ENCODE measurements at regions not wholly inside any gene's neighbourhood (a gene's known extent, or its start where the extent isn't known, plus 50 kb on each side); places are given as distances from the start of the nearest gene placed in this dataset.

DNA sequence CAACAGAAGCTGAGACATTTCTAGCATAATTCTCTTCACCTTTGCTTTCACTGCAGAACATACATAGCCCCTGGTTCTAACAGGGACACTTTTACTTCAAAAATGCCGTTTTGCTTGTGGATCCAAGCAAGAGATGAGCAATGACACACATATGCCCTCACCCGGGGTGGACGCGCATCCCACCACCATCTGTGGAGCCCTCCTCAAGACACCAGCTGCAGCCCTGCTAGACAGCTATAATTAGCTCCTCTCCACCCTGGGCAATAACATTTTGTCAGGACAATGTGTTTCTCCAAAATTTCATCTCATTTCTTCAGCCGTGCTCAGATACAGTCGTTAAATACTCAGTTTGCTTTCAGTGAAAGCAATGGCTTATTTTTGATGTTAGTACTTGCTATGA, 368.7 kb upstream of the RAB6C start:
- no peak for TF ChIP-seq CTCF (conservative IDR thresholded peaks at IDR 0.05; ENCODE audit: low read depth, low read length)
- no peak overlapping the region for H3K4me3 ChIP-seq (ENCODE audit: low read depth, low read length)
- no peak for DNase-seq (ENCODE audit: low read depth)

DNA sequence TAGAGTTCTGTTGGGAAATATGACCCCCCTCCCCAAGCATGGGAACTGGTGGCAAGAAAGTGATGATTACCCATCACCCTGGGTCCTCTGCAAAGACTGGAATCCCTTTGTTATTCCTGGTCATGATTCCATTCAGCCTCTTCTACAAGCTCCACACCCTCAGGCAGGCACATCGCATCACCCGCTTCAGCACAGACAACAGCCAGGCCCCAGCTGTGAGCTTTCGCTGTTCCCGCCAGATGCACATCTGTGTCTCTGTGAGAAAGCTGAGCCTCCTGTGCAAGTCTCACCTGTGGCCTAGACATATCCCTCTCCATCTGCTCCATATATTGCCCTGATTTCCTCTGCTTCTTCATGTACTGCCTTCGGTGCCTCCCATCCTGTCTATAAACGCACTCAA, 368.0 kb upstream of the RAB6C start:
- no peak overlapping the region for H3K4me3 ChIP-seq (ENCODE audit: low read depth, low read length)
- DNase-seq (ENCODE audit: low read depth), result no peak
- no peak for TF ChIP-seq CTCF (conservative IDR thresholded peaks at IDR 0.05; ENCODE audit: low read depth, low read length)

DNA sequence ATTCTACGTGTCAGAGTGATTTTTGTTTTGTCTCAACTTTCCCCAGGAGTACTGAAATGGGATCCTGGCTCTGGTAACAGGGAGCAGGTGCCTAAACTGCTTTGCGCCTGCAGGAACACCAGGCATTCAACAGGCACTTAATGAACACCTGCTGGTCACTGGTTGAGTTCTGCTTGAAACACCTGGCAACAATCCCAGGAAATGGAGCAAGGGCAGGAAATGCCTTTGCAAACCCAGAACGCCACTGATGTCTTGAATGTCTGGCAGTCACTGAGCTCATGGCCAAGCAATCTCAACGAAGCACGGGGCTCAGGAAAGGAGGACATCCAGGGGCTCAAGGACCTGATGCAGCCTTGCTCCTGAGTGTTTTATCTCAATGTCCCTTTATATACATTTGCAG, 360.0 kb upstream of the RAB6C start:
- no peak overlapping the region for H3K4me3 ChIP-seq (ENCODE audit: low read depth, low read length)
- TF ChIP-seq CTCF (conservative IDR thresholded peaks at IDR 0.05; ENCODE audit: low read depth, low read length), result no peak
- DNase-seq (ENCODE audit: low read depth), result no peak

DNA sequence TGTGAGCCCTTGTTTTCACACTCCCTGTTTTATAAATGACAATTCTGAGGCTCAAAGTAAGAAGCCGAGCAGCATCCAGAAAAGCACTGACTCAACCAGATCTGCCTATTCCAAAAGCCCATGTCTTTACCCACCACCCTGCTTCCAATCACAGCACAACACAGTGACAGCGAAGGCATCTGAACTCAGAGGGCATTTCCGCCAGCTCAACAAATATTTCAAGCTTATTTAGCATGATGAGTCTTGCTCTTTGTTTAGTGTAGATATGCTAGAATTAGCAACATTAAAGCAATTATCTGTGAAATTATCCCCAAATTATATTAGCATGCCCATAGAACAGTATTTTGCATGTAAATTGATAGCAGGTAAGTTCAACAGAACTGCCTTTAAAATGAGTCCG, 359.1 kb upstream of the RAB6C start:
- TF ChIP-seq CTCF (conservative IDR thresholded peaks at IDR 0.05; ENCODE audit: low read depth, low read length), result no peak
- H3K4me3 ChIP-seq (ENCODE audit: low read depth, low read length), result no peak overlapping the region
- no peak for DNase-seq (ENCODE audit: low read depth)

- DNase-seq (ENCODE audit: low read depth), result no peak
These were observed 355.7 kb upstream of the RAB6C start for GRCh38 chr2:129623783-129624182.

GRCh38 chr2:129627437-129627836, 352.0 kb upstream of the RAB6C start:
- TF ChIP-seq CTCF (conservative IDR thresholded peaks at IDR 0.05; ENCODE audit: low read depth, low read length), result no peak
- no peak overlapping the region for H3K4me3 ChIP-seq (ENCODE audit: low read depth, low read length)
- no peak for DNase-seq (ENCODE audit: low read depth)

More at GRCh38 chr2:129623783-129624182, 355.7 kb upstream of the RAB6C start:
- TF ChIP-seq CTCF (conservative IDR thresholded peaks at IDR 0.05; ENCODE audit: low read depth, low read length), result no peak
- no peak overlapping the region for H3K4me3 ChIP-seq (ENCODE audit: low read depth, low read length)

DNA sequence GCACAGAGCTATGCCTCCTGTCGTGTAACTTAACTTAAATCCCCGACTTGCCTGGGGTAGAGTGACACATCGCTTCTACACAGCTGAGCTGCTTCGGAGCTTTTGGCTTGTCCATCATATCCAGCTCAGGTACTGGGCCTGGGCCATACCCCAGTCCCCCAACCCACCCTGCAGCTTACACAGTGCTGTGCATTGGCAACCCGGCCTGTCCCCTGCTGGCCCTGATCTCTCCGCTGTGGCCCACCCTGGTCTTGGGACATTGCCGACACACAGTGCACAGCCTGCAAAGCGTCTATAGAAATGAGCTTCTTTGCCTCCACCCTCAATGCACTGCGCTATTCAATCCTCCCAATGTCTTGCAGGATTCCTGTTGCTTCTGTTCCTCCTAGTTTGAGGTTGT, 342.8 kb upstream of the RAB6C start:
- DNase-seq (ENCODE audit: low read depth), result no peak
- no peak for TF ChIP-seq CTCF (conservative IDR thresholded peaks at IDR 0.05; ENCODE audit: low read depth, low read length)
- no peak overlapping the region for H3K4me3 ChIP-seq (ENCODE audit: low read depth, low read length)
